Keratinocyte (primary cell): ENCODE measurements at regions not wholly inside any gene's neighbourhood (a gene's known extent, or its start where the extent isn't known, plus 50 kb on each side); places are given as distances from the start of the nearest gene placed in this dataset.

Experiments used
- DNase-seq: peaks from one replicate; pipeline ENCODE4 v3.0.0-alpha.2; 2011; ENCODE audit warnings: low read depth, missing footprints, low spot score
- FAIRE-seq: peaks from 2 replicates; lab custom pipeline; 2011; peaks lifted over from hg19 to GRCh38; lab: Jason Lieb, UNC
- H2AFZ ChIP-seq: 2 replicates; pipeline ENCODE4 v1.6.0; 2012; ENCODE audit warnings: low read length, control low read depth, inconsistent platforms; ENCODE audit not compliant: control insufficient read depth
- H3K27ac ChIP-seq: 2 replicates; pipeline ENCODE4 v1.5.1; 2011; ENCODE audit warnings: low read length; ENCODE audit not compliant: control insufficient read depth, insufficient read depth
- H3K27me3 ChIP-seq: 3 replicates; pipeline ENCODE4 v1.6.0; 2011; ENCODE audit warnings: low read length; ENCODE audit not compliant: control insufficient read depth, insufficient read depth; ENCODE audit errors: extremely low read depth
- H3K36me3 ChIP-seq, 2 experiments: 2 replicates in 1 of 2; 3 replicates in 1 of 2; pipeline ENCODE4 v1.5.1; 2011; ENCODE audit warnings: low read length in 2 of 2, mild to moderate bottlenecking in 1 of 2; ENCODE audit not compliant: control insufficient read depth in 2 of 2, insufficient read depth in 2 of 2; ENCODE audit errors: extremely low read depth in 1 of 2
- H3K4me1 ChIP-seq: 3 replicates; pipeline ENCODE4 v1.5.1; 2011; ENCODE audit warnings: low read length; ENCODE audit not compliant: control insufficient read depth, insufficient read depth; ENCODE audit errors: extremely low read depth
- H3K4me2 ChIP-seq: 3 replicates; pipeline ENCODE4 v1.6.0; 2011; ENCODE audit warnings: low read depth, low read length; ENCODE audit not compliant: control insufficient read depth, insufficient read depth; ENCODE audit errors: extremely low read depth
- H3K4me3 ChIP-seq, 3 experiments: fragments of 200-600 bp in 1 of 3; sonication (generic) in 1 of 3; 2 replicates in 2 of 3; 3 replicates in 1 of 3; pipeline ENCODE4 v1.5.1; 2011 to 2016; ENCODE audit warnings: low read length in 3 of 3, mild to moderate bottlenecking in 3 of 3, control low read depth in 2 of 3, inconsistent platforms in 1 of 3, low read depth in 1 of 3, mixed read lengths in 1 of 3, mixed run types in 1 of 3, moderate library complexity in 1 of 3; ENCODE audit not compliant: control insufficient read depth in 2 of 3, insufficient read depth in 2 of 3; ENCODE audit errors: extremely low read depth in 1 of 3
- H3K79me2 ChIP-seq: 2 replicates; pipeline ENCODE4 v1.6.0; 2012; ENCODE audit warnings: low read length; ENCODE audit not compliant: control insufficient read depth, insufficient read depth
- H3K9ac ChIP-seq: 3 replicates; pipeline ENCODE4 v1.6.0; 2011; ENCODE audit warnings: low read length; ENCODE audit not compliant: control insufficient read depth, insufficient read depth; ENCODE audit errors: extremely low read depth
- H3K9me1 ChIP-seq: 3 replicates; pipeline ENCODE4 v1.6.0; 2011; ENCODE audit warnings: low read length; ENCODE audit not compliant: control insufficient read depth, insufficient read depth; ENCODE audit errors: extremely low read depth
- H3K9me3 ChIP-seq: 2 replicates; pipeline ENCODE4 v1.5.1; 2012; ENCODE audit warnings: low read depth, low read length; ENCODE audit not compliant: control insufficient read depth
- H4K20me1 ChIP-seq: 3 replicates; pipeline ENCODE4 v1.6.0; 2011; ENCODE audit warnings: low read length; ENCODE audit not compliant: control insufficient read depth, insufficient read depth; ENCODE audit errors: extremely low read depth
- CTCF ChIP-seq, 3 experiments: IDR thresholded peaks in 1 of 3; conservative IDR thresholded peaks in 1 of 3; optimal IDR thresholded peaks in 1 of 3; 2 replicates in 2 of 3; 3 replicates in 1 of 3; pipeline versions ENCODE3 to v1.5.1; 2011; ENCODE audit warnings: low read length in 3 of 3, mild to moderate bottlenecking in 3 of 3, moderate library complexity in 2 of 3, control low read depth in 1 of 3, inconsistent platforms in 1 of 3; ENCODE audit not compliant: insufficient read depth in 2 of 3; ENCODE audit errors: extremely low read depth in 1 of 3
- EZH2 ChIP-seq: IDR thresholded peaks from one replicate; pipeline ENCODE4 v1.6.1; 2012; ENCODE audit warnings: inconsistent platforms, mild to moderate bottlenecking, low read length, moderate library complexity
- dilution Hi-C: fragments of 300-500 bp; cut with MboI; formaldehyde crosslinking; loops from one replicate; pipeline ENCODE4 v1.7.0; 2020; ENCODE audit warnings: low sequenced_read_pairs; ENCODE audit not compliant: extremely low pct_ligation_motif_present

GRCh38 chr6:145475794-145476396 lies 259.4 kb downstream of the EPM2A start:
- Histone ChIP-seq H3K9me1 (no peaks in the 10 kb centered on the region), H3K27me3 (no peaks in the 10 kb centered on the region), H2AFZ (no peak overlapping the region), H3K36me3 (no peaks in the 10 kb centered on the region), H3K4me3 (no peak overlapping the region), H3K9ac (no peak overlapping the region), H3K27ac (no peak overlapping the region), H3K79me2 (no peaks in the 10 kb centered on the region), H3K4me1 (no peaks in the 10 kb centered on the region), H3K9me3 (no peaks in the 10 kb centered on the region), H4K20me1 (no peaks in the 10 kb centered on the region), H3K4me2 (no peak overlapping the region)
- FAIRE-seq (no peak), DNase-seq (no peak)
- no peak for TF ChIP-seq CTCF (optimal IDR thresholded peaks at IDR 0.05 in 1 of 3, IDR thresholded peaks at IDR 0.05 in 1 of 3, conservative IDR thresholded peaks at IDR 0.05 in 1 of 3; ENCODE audit: extremely low read depth in 1 of 3, insufficient read depth in 2 of 3, low read length in 3 of 3)
- TF ChIP-seq EZH2: no peak
- dilution Hi-C loops: no loop called here

- Histone ChIP-seq H2AFZ (no peak overlapping the region), H4K20me1 (no peaks in the 10 kb centered on the region), H3K4me1 (peaks cover 16% of the 10 kb centered on the region), H3K4me2 (no peak overlapping the region), H3K4me3 (no peak overlapping the region), H3K9me3 (no peaks in the 10 kb centered on the region), H3K79me2 (no peaks in the 10 kb centered on the region), H3K9ac (no peak overlapping the region), H3K36me3 (no peaks in the 10 kb centered on the region), H3K9me1 (no peaks in the 10 kb centered on the region), H3K27me3 (no peaks in the 10 kb centered on the region), H3K27ac (no peak overlapping the region)
- DNase-seq (no peak), FAIRE-seq (no peak)
- no peak for TF ChIP-seq EZH2
- no peak for TF ChIP-seq CTCF (optimal IDR thresholded peaks at IDR 0.05 in 1 of 3, IDR thresholded peaks at IDR 0.05 in 1 of 3, conservative IDR thresholded peaks at IDR 0.05 in 1 of 3; ENCODE audit: extremely low read depth in 1 of 3, insufficient read depth in 2 of 3, low read length in 3 of 3)
- dilution Hi-C loops: no loop called here
Measured at GRCh38 chr6:145480024-145480423, 255.3 kb downstream of the EPM2A start.
